ENCODE measurements at regions not wholly inside any gene's neighbourhood (a gene's known extent, or its start where the extent isn't known, plus 50 kb on each side); places are given as distances from the start of the nearest gene placed in this dataset.

DNA sequence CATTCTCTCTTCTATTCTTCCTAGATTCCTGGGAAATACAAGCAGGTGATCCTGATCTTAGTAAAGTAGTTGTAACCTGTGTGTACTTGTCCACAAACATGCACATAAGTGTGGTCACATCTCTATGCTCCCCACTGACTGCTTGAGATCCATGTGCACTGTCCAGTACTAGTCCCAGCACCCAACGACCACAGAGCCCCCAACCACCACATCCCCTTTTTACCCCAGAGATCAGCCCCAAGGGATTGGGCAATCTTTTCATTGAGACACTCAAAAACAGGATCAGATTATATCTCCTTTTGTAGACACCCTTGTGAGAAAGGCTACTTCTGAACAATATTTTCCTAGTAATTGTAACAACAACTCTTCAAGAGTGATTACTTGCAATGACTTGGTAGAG, 240.6 kb downstream of the ACTL7B start:
- no peak for DNase-seq

- DNase-seq: no peak
Observed at GRCh38 chr9:108612513-108612912, 243.3 kb downstream of the ACTL7B start.

- DNase-seq: no peak
Observed at GRCh38 chr9:108609897-108610253, 245.9 kb downstream of the ACTL7B start.

DNA sequence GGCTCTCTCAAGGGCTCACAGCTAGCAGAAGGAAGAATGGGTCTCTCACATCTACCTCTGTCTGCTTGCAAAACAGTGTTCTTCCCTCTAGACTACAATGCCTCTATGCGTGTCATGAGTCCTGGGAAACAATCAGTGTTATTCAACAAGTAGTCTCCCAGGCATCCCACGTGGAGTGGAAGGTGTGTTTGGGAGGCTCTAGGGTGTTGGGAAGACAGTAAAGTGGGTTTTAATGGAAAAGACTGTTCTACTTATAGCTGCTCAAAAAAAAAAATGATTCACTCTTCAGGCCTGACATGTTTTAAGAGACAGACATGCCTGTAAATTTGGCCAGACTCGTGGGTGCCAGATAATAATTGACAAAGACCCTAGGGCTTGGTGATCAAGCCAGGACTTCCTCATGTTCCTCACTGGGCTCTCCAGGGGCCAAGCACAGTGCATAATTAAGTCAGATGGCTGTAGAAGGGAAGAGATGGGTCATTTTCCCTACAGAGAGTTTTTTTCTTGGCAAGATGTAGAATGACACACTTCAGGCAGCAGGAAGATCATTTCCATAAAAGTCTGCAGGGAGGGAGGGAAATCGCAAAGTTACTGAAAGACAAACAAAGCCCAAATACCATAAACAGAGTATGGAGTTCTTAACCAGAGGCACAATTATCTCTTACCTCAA, 246.4 kb downstream of the ACTL7B start:
- no peak for DNase-seq

- no peak for DNase-seq
Observed at GRCh38 chr9:108607607-108608006, 248.2 kb downstream of the ACTL7B start.

DNA sequence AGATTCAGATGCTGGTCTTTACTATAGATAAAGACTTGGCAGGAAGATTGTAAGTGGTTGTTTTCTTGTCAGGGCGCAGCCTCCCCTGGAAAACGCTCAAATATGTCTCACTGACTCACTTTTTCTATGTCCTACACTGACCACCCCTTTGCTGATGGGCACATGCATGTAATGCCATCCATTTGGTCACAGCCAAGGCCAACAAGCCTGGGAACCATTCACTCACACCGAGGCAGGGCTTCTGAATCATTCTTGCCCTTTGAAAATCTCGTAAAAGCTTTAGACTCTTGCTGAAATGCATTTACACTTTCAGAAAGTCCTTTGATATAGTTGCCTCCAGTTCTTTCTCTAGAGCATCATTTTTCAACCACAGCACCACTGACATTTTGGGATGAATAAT, 249.4 kb downstream of the ACTL7B start:
- no peak for DNase-seq

GRCh38 chr9:108603141-108603540, 252.6 kb downstream of the ACTL7B start:
- DNase-seq: peak in 5 of 56 donors; percentile 0 to 3 (median 1)

GRCh38 chr9:108600896-108601295, 254.9 kb downstream of the ACTL7B start:
- no peak for DNase-seq

DNA sequence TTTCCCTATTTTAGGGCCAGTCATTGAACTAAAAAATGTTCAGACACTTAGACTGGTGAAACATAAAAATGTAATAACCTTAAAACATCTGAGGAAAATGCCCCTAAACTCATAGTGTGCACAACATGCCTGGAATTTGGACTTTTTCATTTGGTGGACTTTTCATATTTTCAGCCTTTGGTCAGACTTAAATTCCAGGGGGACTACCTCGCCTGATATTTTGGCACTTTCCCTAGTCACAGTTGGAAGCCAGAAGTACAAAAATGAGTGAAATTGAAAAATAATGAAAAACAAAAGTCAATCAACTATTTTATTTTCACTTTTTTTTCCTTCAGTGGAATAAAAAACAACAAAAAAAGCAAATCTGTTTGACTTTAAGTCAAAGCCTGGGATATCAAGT, 256.2 kb downstream of the ACTL7B start:
- no peak for DNase-seq

- DNase-seq: no peak
Observed at GRCh38 chr9:108591121-108591520, 264.7 kb downstream of the ACTL7B start.

DNA sequence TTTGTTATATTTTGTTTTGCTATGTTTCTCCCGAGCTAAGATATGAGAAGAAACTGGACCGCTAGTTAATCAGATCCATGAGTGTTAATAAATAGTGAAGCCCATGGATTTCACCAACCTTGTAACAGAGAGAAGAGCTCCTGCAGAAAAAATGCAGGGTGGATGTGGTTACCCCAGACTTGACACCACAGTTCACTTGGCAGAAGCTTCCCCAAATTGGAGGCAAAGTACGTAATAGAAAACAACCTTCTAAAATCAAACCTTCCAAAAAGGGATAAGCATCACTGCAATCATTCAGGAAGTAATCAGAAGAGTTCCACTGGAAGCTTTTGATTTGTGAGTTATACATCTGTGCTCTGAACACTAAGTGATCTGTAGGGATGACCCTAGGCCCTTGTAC, 267.5 kb downstream of the ACTL7B start:
- no peak for DNase-seq

- DNase-seq: no peak
Observed at GRCh38 chr9:108586471-108587139, 269.2 kb downstream of the ACTL7B start.

DNA sequence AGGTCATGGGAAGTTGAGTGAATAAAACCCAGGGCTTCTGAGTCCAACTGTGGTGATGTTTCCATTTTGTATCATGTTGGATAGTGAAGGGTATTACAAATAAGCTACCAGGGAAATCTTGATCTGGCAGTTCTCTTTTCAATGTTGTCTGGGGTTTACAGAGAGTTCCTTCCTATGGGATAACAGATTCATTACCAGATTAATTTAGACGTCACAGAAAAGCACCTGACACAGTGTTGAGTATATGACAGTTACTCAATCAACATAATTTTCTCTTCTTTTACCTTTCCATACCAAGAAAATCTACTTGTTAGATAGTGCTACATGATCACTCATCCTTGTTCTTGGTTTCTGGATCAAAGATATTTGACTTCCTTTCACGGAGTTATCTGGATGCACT, 270.9 kb downstream of the ACTL7B start:
- DNase-seq: no peak

DNA sequence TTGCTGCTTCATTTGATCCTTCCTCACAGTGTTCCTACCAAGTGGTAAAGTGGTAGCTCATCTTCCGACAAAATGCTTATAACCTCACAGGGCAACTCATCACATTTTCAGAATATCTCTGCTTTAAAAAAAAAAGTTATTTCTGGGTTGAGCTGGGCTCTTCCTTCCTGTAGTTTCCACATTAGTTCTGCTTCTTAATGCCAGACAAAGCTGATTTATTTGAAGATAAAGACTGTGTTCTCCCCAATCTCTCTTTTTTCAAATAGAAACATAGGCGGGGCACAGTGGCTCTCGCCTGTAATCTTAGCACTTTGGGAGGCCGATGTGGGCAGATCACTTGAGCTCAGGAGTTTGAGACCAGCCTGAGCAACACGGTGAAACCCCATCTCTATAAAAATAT, 273.1 kb downstream of the ACTL7B start:
- DNase-seq: no peak

DNA sequence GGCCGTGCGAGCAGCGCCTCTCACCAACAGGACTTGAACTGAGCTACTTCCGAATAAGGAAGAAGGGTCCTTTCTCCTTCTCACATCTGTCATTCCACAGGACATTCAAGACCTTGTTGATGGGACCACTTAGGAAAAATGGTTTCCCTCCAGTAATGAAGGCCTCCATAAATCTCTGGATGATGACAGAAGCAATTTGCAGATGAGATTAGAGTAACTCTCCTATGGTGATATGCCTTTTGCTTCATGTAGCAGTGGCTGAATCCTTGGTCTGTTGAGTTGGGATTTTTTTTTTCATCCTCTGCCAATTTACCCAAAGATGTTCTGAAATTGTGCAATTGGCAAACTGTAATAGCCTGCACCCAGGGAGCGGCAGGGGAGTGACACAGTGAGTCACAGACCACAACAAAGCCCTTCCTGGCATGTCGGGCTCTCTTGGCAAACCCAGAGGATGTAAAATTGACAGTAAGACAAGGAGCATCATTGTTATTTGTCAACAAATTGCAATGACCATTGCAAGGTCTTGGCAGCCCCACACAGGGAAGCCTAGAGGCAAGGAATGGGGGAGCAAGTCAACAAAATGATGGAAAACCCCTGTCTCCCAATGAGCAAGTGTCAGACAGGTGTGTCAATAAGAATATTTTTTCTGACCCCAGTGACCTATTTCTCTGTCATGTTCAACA, 275.9 kb downstream of the ACTL7B start:
- peak in 27 of 56 donors; percentile 1 to 73 (median 18) for DNase-seq

- no peak for DNase-seq
Observed at GRCh38 chr9:108575276-108575675, 280.5 kb downstream of the ACTL7B start.

DNA sequence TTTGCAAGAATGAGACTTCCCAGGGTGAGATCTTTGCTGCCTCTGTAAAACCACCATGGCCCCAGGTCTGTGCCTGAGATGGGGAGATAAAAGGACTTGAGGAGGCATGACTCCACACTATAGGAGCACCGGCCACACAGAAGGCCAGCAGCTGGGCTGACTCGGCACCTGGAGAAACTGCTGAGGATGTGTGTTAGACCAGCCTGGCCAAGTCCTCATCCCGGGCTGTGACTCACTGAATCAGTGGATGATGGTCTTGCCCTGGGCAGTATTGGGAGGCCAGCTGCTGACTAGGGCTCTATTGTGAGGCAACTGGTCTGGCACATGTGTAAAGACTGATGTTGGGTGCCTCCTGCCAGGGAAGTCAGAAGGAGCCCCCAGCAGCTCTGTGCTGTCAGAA, 286.2 kb downstream of the ACTL7B start:
- no peak for DNase-seq

DNA sequence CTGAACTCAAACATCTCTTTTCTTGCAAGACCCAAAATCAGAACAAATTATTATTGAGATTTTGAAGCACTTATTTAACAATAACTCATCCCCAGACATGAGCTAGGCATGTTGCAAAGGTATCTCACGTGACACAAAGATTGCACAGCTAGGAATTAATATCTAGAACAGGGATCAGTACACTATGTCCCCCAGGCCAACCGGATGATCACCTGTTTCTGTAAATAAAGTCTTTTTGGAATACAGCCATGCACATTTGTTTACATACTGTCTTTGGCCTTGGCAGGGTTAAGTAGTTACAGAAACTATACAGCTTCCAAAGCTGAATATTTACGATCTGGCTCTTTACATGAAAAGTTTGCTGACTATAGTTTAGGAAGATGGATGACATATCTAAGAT, 287.7 kb downstream of the ACTL7B start:
- no peak for DNase-seq

- DNase-seq: no peak
Observed at GRCh38 chr9:108567571-108567970, 288.2 kb downstream of the ACTL7B start.

DNA sequence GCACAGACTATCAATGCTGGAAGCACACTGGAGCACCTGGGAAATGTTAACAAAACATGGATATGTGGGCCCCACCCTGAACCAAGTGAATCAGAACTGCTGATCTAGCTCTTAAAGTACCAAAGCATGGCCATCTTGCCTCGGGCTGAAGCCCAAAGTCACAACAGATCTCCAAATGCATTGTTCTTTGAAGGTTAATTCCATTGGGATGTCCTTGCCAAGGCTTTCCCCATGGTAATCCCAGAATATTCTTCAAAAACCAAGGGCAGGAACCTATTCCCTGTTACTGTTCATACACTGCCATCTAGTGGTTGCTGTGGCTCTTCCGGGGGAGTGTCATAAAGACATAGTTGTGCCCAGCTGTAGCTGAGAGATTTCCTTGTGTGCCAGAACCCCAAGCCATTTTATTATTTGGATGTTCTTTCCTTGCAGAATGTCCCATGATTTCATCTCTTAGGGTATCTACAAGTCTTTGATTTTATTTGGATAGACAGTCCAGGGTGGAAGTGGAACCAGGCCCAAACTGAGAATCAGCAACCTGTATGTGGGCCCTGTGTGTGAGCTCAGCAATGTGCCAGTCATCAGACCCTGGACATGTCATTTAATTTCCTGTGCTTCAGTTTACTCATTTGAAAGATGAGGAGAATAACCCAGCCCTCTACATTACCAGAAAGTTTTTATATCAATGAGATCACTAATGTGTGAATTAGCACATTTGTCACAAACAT, 290.0 kb downstream of the ACTL7B start:
- DNase-seq: peak in 37 of 56 donors; percentile 3 to 73 (median 20)

DNA sequence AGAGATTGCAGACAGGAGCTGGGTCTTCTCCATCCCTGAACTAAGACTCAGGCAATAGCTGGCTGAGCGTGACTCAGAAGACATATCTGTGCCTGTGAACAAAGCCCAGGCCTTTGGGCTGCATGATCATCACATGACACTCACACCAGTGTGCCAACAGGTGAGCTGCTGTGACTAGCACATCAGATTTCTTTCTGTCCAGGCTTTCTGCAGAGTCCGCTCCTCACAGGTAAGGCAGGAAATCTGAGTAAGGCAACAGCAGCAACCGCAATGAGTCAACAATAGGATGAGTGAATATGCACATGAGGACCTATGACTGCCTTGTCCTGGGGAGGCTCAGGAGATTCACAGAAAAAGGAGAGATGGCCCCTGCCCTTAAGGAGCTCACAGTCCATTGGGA, 293.6 kb downstream of the ACTL7B start:
- no peak for DNase-seq

GRCh38 chr9:108559432-108559831, 296.4 kb downstream of the ACTL7B start:
- no peak for DNase-seq

Data from amygdala (tissue), 56 donors.